HepG2 (cell line): ENCODE measurements at regions not wholly inside any gene's neighbourhood (a gene's known extent, or its start where the extent isn't known, plus 50 kb on each side); places are given as distances from the start of the nearest gene placed in this dataset.
A peak's percentile ranks its signal among the peaks of the same experiment; 100 is the strongest.

ENCODE experiments used
- CBX1 ChIP-seq: IDR thresholded peaks from one replicate; pipeline ENCODE4 v1.6.1; 2016; ENCODE audit warnings: antibody characterized with exemption, low read depth
- CREBL2 ChIP-seq: sonication (generic); formaldehyde crosslinking; IDR thresholded peaks from 2 replicates; pipeline ENCODE4 v1.8.1; 2023; ENCODE audit warnings: missing genetic modification reagents, mild to moderate bottlenecking, borderline replicate concordance
- ERF ChIP-seq: IDR thresholded peaks from 2 replicates; pipeline ENCODE4 v1.6.1; 2018; ENCODE audit warnings: missing biosample characterization, missing genetic modification reagents
- FOXK1 ChIP-seq: sonication (generic); formaldehyde crosslinking; IDR thresholded peaks from 2 replicates; pipeline ENCODE4 v1.4.0; 2020; ENCODE audit warnings: low read depth, missing genetic modification reagents, borderline replicate concordance
- GTF3A ChIP-seq: sonication (generic); formaldehyde crosslinking; conservative IDR thresholded peaks from 2 replicates; pipeline ENCODE4 v1.4.0; 2020; ENCODE audit warnings: mild to moderate bottlenecking, missing genetic modification reagents
- HES4 ChIP-seq: sonication (generic); formaldehyde crosslinking; IDR thresholded peaks from 2 replicates; pipeline ENCODE4 v1.9.0; 2021; ENCODE audit warnings: mild to moderate bottlenecking, missing genetic modification reagents, borderline replicate concordance
- IRF2 ChIP-seq: IDR thresholded peaks from 2 replicates; pipeline ENCODE4 v1.6.1; 2018; ENCODE audit warnings: missing genetic modification reagents, missing compliant biosample characterization
- PHF20 ChIP-seq: sonication (generic); formaldehyde crosslinking; IDR thresholded peaks from 2 replicates; pipeline ENCODE4 v1.5.0; 2020; ENCODE audit warnings: mild to moderate bottlenecking, missing genetic modification reagents
- TRIM22 ChIP-seq: fragments of 450-650 bp; IDR thresholded peaks from 2 replicates; pipeline ENCODE4 v1.6.1; 2017
- ZNF431 ChIP-seq: sonication (generic); formaldehyde crosslinking; IDR thresholded peaks from 2 replicates; pipeline ENCODE4 v1.9.0; 2022; ENCODE audit warnings: missing genetic modification reagents, low read depth, mild to moderate bottlenecking, borderline replicate concordance
- ZNF503 ChIP-seq: sonication (generic); formaldehyde crosslinking; IDR thresholded peaks from 2 replicates; pipeline ENCODE4 v1.4.0; 2020; ENCODE audit warnings: missing genetic modification reagents
- ZNF510 ChIP-seq: sonication (generic); formaldehyde crosslinking; IDR thresholded peaks from 2 replicates; pipeline ENCODE4 v1.4.0; 2020; ENCODE audit warnings: low read depth, mild to moderate bottlenecking, missing genetic modification reagents
- ZNF547 ChIP-seq: sonication (generic); formaldehyde crosslinking; IDR thresholded peaks from 2 replicates; pipeline ENCODE4 v1.5.1; 2020; ENCODE audit warnings: mild to moderate bottlenecking, missing genetic modification reagents
- ZNF552 ChIP-seq: sonication (generic); formaldehyde crosslinking; IDR thresholded peaks from 2 replicates; pipeline ENCODE4 v1.9.0; 2022; ENCODE audit warnings: missing genetic modification reagents, mild to moderate bottlenecking, borderline replicate concordance
- ZNF558 ChIP-seq: sonication (generic); formaldehyde crosslinking; IDR thresholded peaks from 2 replicates; pipeline ENCODE4 v1.9.0; 2022; ENCODE audit warnings: mild to moderate bottlenecking, missing genetic modification reagents, borderline replicate concordance
- ZSCAN29 ChIP-seq: sonication (generic); formaldehyde crosslinking; conservative IDR thresholded peaks from 2 replicates; pipeline ENCODE4 v1.4.0; 2020; ENCODE audit warnings: mild to moderate bottlenecking, missing genetic modification reagents
- TF ChIP-seq, protein P1 (sequence below): sonication (generic); formaldehyde crosslinking; IDR thresholded peaks from 2 replicates; pipeline ENCODE4 v1.8.1; 2023; ENCODE audit warnings: mild to moderate bottlenecking, missing genetic modification reagents
- TF ChIP-seq, protein P2 (sequence below): sonication (generic); formaldehyde crosslinking; IDR thresholded peaks from 2 replicates; pipeline ENCODE4 v1.4.0; 2020; ENCODE audit warnings: missing genetic modification reagents, borderline replicate concordance

DNA sequence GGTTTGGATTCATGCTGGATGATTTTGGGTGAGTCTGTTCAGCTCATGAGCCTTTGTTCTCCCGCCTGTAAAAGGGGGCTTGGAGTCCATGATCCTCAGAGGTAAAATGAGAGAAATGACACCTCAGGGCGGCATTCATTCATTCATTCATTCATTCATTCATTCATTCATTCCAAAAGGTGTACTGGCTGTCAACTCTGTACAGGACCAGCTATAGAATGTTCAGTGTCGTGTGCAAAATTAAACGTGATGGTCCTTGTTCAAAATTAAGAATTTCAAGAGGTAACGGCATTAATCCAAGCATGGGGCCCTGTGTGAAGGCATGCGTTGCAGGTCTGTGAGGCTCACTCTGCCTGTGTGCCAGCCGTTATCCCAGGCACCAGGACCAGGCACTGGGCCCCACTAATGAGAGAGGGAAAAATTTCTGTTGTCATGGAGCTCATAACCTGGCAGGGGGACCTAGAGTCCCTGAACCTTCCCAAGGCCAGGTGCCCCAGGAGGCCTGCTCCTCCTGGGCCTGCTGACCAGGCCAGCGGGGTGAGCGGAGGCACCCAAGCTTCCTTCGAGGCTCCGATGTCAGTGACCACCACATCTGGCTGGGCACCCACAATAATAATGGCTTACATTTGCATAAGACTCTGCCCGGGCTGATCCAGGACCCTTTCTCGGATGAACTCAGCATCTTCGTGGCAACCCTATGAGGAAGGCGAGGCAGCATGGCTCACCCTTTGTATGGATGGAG, 53.2 kb downstream of the CEBPB start (continued):
- TF ChIP-seq ZNF510 (CRISPR knock-in tag) (no peak), ERF (no peak), ZNF431 (CRISPR knock-in tag) (peak; percentile 35; the same call in 1 of the 2 replicates), ZNF547 (no peak), CBX1 (no peak), ZNF552 (CRISPR knock-in tag) (no peak), ZSCAN29 (CRISPR knock-in tag) (no peak), HES4 (peak; percentile 73; the same call in 1 of the 2 replicates), FOXK1 (CRISPR knock-in tag) (no peak), PHF20 (CRISPR knock-in tag) (0 out of 2 replicates have a peak, but pooled peaks have one; percentile 61), TRIM22 (no peak), ZNF503 (CRISPR knock-in tag) (no peak), CREBL2 (CRISPR knock-in tag) (no peak), GTF3A (no peak), ZNF558 (CRISPR knock-in tag) (peak; percentile 44; the same call in 1 of the 2 replicates), IRF2 (CRISPR knock-in tag) (no peak)
- TF ChIP-seq, protein P1, sequence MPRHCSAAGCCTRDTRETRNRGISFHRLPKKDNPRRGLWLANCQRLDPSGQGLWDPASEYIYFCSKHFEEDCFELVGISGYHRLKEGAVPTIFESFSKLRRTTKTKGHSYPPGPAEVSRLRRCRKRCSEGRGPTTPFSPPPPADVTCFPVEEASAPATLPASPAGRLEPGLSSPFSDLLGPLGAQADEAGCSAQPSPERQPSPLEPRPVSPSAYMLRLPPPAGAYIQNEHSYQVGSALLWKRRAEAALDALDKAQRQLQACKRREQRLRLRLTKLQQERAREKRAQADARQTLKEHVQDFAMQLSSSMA (CRISPR knock-in tag): 0 out of 2 replicates have a peak, but pooled peaks have one; percentile 33
- TF ChIP-seq, protein P2, sequence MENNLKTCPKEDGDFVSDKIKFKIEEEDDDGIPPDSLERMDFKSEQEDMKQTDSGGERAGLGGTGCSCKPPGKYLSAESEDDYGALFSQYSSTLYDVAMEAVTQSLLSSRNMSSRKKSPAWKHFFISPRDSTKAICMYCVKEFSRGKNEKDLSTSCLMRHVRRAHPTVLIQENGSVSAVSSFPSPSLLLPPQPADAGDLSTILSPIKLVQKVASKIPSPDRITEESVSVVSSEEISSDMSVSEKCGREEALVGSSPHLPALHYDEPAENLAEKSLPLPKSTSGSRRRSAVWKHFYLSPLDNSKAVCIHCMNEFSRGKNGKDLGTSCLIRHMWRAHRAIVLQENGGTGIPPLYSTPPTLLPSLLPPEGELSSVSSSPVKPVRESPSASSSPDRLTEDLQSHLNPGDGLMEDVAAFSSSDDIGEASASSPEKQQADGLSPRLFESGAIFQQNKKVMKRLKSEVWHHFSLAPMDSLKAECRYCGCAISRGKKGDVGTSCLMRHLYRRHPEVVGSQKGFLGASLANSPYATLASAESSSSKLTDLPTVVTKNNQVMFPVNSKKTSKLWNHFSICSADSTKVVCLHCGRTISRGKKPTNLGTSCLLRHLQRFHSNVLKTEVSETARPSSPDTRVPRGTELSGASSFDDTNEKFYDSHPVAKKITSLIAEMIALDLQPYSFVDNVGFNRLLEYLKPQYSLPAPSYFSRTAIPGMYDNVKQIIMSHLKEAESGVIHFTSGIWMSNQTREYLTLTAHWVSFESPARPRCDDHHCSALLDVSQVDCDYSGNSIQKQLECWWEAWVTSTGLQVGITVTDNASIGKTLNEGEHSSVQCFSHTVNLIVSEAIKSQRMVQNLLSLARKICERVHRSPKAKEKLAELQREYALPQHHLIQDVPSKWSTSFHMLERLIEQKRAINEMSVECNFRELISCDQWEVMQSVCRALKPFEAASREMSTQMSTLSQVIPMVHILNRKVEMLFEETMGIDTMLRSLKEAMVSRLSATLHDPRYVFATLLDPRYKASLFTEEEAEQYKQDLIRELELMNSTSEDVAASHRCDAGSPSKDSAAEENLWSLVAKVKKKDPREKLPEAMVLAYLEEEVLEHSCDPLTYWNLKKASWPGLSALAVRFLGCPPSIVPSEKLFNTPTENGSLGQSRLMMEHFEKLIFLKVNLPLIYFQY (CRISPR knock-in tag): no peak
